Calu3 (cell line): ENCODE measurements at regions not wholly inside any gene's neighbourhood (a gene's known extent, or its start where the extent isn't known, plus 50 kb on each side); places are given as distances from the start of the nearest gene placed in this dataset.
"Not testable (repeated sequence)": the region's sequence is repeated elsewhere in the genome, so short reads cannot be mapped to it uniquely, and the experiment has no call there.

Source experiments
- BruUV-seq: library from RNA; stranded (reverse); fragments of 400-500 nt; replicated peaks from 2 replicates; lab custom pipeline; 2021; lab: Mats Ljungman, UMichigan
- CTCF ChIA-PET: fragments of 300-600 bp; sonication (Branson Sonifier 250); formaldehyde crosslinking; loops from one replicate; lab custom pipeline; 2022; ENCODE audit warnings: antibody characterized with exemption; lab: Charles Lee
- DNase-seq: peaks from one replicate; pipeline ENCODE4 v3.0.0; 2022
- H3K27ac Mint-ChIP-seq: one replicate; pipeline ENCODE4 v1.8.0; 2022; ENCODE audit warnings: mixed read lengths; ENCODE audit not compliant: unreplicated experiment
- H3K27me3 Mint-ChIP-seq: one replicate; pipeline ENCODE4 v1.8.0; 2022; ENCODE audit warnings: mixed read lengths; ENCODE audit not compliant: unreplicated experiment
- H3K36me3 Mint-ChIP-seq: one replicate; pipeline ENCODE4 v1.8.0; 2022; ENCODE audit warnings: mild to moderate bottlenecking, moderate library complexity, mixed read lengths; ENCODE audit not compliant: insufficient read depth, unreplicated experiment
- H3K4me1 Mint-ChIP-seq: one replicate; pipeline ENCODE4 v1.8.0; 2022; ENCODE audit warnings: mild to moderate bottlenecking, low read depth, mixed read lengths; ENCODE audit not compliant: unreplicated experiment
- H3K4me3 Mint-ChIP-seq: one replicate; pipeline ENCODE4 v1.8.0; 2022; ENCODE audit warnings: mild to moderate bottlenecking, low read depth, moderate library complexity, mixed read lengths; ENCODE audit not compliant: unreplicated experiment
- H3K9me3 Mint-ChIP-seq: one replicate; pipeline ENCODE4 v1.8.0; 2022; ENCODE audit warnings: low read depth, mixed read lengths; ENCODE audit not compliant: unreplicated experiment
- CTCF ChIP-seq: fragments of 200-600 bp; IDR thresholded peaks from one replicate; pipeline ENCODE4 v1.8.0; 2022; ENCODE audit warnings: antibody characterized with exemption; ENCODE audit not compliant: unreplicated experiment
- intact Hi-C: fragments of 100-400 bp; cut with micrococcal nuclease; formaldehyde crosslinking; loops from one replicate; pipeline ENCODE4 v1.10.0; 2022; ENCODE audit not compliant: unreplicated experiment

- intact Hi-C loops = no loop called here
- TF ChIP-seq CTCF = no peak
- no TSS peak for BruUV-seq
- Mint-ChIP-seq H3K4me1 (no peaks in the 10 kb centered on the region), H3K27me3 (no peaks in the 10 kb centered on the region), H3K4me3 (no peak overlapping the region), H3K9me3 (no peaks in the 10 kb centered on the region), H3K36me3 (no peaks in the 10 kb centered on the region), H3K27ac (no peak overlapping the region)
- no peak for DNase-seq
- CTCF ChIA-PET = interaction anchor here (0.6 kb wide), 1 partner anchor 1014 kb away, joined by 3 read pairs; no protein-coding TSS in a partner anchor
Observed at GRCh38 chr2:32884346-32884745, 62.4 kb upstream of the LTBP1 start.

GRCh38 chr2:32886397-32887055 is 60.2 kb upstream of the LTBP1 start:
- H3K27me3 Mint-ChIP-seq, H3K36me3 Mint-ChIP-seq, H3K27ac Mint-ChIP-seq, CTCF ChIA-PET, H3K4me3 Mint-ChIP-seq, BruUV-seq, intact Hi-C loops, DNase-seq, H3K9me3 Mint-ChIP-seq, H3K4me1 Mint-ChIP-seq: not testable (repeated sequence)

GRCh38 chr2:32887125-32887524 is 59.6 kb upstream of the LTBP1 start:
- CTCF ChIA-PET = no interaction called here
- intact Hi-C loops = no loop called here
- no peak for TF ChIP-seq CTCF
- no peak for DNase-seq
- H3K36me3 Mint-ChIP-seq = no peaks in the 10 kb centered on the region
- no peaks in the 10 kb centered on the region for H3K27me3 Mint-ChIP-seq
- H3K4me3 Mint-ChIP-seq = no peak overlapping the region
- H3K4me1 Mint-ChIP-seq = no peaks in the 10 kb centered on the region
- BruUV-seq = no TSS peak
- H3K27ac Mint-ChIP-seq = no peak overlapping the region
- no peaks in the 10 kb centered on the region for H3K9me3 Mint-ChIP-seq

- no TSS peak for BruUV-seq
- Mint-ChIP-seq H3K9me3 (no peaks in the 10 kb centered on the region), H3K27me3 (peaks cover 27% of the 10 kb centered on the region), H3K4me1 (no peaks in the 10 kb centered on the region), H3K36me3 (no peaks in the 10 kb centered on the region), H3K4me3 (no peak overlapping the region), H3K27ac (no peak overlapping the region)
- no peak for TF ChIP-seq CTCF
- intact Hi-C loops = no loop called here
- no peak for DNase-seq
- CTCF ChIA-PET = no interaction called here
Observed at GRCh38 chr2:32894119-32894728, 52.5 kb upstream of the LTBP1 start.

- CTCF ChIA-PET = no interaction called here
- Mint-ChIP-seq H3K4me1 (no peaks in the 10 kb centered on the region), H3K4me3 (no peak overlapping the region), H3K9me3 (no peaks in the 10 kb centered on the region), H3K36me3 (no peaks in the 10 kb centered on the region), H3K27ac (no peak overlapping the region), H3K27me3 (peaks cover 34% of the 10 kb centered on the region)
- no peak for DNase-seq
- no peak for TF ChIP-seq CTCF
- intact Hi-C loops = no loop called here
- BruUV-seq = no TSS peak
Observed at GRCh38 chr2:32895424-32895823, 51.3 kb upstream of the LTBP1 start.
